NCI-H128 (cell line): ENCODE measurements at regions not wholly inside any gene's neighbourhood (a gene's known extent, or its start where the extent isn't known, plus 50 kb on each side); places are given as distances from the start of the nearest gene placed in this dataset.

Experiments used
- DNase-seq: peaks from one replicate; lab custom pipeline; 2025; ENCODE audit not compliant: unreplicated experiment; lab: John Stamatoyannopoulos, UW

- DNase-seq = no peak
These were observed 84.6 kb downstream of the MATN1 start for GRCh38 chr1:30638811-30639210.

DNA sequence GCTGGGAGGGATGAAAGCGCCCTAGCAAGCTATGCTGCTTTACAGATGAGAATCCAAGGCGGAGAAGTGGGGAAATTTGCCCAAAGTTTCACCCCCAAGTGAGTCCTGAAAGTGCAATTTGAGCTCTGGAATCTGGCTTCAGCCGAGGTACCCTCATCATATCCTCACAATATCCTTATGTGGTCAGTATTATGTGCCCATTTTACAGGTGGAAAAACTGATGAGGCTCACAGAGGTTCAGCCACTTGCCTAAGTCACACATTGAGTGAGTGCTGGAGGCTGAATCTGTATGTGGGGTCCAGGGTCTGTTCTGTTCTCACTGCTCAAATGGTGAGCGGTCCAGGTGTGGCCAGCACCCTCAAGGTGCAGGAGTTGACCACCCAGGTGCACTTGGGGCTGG lies 85.3 kb downstream of the MATN1 start:
- DNase-seq = no peak

GRCh38 chr1:30637183-30637980 lies 86.0 kb downstream of the MATN1 start:
- DNase-seq = no peak

DNA sequence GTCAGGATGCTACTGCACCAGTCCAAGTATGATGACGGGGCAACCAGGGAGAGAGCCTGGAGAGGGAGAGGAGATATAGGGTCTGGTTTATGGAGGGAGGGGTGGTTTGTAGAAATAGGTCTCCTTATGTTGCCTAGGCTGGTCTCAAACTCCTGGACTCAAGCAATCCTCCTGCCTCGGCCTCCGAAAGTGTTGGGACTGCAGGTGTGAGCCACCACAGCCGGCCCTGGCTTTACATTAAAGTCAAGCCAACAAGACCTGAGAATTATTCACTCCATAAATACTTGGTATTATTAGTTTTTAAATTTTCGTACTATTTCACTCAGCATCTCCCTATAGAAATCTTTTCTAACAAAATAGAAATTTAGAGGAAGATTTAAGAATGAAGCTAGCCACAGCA lies 86.8 kb downstream of the MATN1 start:
- DNase-seq = no peak

DNA sequence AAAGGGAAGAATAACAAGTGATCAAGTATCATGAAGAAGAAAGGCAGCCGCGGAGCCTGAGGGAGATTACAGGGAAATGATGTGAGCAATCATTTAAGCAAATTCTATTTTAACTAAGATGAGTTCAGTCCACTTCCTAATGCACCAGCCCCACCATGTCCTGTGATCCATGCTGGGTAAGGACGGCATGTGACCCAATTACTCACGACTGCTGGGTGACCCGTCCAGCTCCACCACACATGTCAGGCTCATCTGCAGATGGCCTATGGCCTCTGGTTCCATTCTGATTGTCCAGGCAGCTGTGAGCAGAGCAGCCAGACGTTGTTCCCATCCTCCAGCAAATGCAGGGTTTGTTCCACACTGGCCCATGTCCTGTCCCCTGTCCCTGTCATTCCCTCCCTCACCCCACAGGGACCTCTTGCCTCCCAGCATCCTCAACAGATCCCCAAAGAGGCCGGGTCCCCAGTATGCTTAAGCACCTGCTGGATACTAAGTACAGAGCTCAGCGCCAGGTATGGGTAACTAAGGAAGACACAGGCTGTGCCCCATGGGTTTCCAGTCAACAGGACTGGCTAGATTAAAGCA lies 87.9 kb downstream of the MATN1 start:
- DNase-seq = no peak

GRCh38 chr1:30634507-30634906 lies 88.9 kb downstream of the MATN1 start:
- no peak for DNase-seq

GRCh38 chr1:30633294-30633693 lies 90.1 kb downstream of the MATN1 start:
- no peak for DNase-seq

DNA sequence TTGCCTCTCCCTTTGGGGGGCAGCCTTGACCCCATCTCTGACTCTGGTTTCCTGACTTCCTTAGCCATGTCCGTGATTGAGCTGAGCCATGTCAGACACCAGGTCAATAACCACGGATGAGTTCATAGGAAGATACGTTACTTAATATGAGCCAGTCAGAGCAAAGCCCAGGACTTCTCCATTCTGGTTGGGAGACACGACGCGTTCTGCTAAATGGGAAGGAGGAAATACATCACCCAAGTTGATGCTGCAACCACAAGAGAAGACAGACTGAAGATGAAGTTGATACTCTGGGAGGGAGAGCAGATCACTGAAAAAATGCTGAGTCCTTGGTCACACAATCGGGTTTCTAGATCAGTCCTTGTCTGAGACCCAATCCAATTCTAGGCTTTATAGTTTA lies 90.9 kb downstream of the MATN1 start:
- no peak for DNase-seq

- no peak for DNase-seq
These were observed 91.7 kb downstream of the MATN1 start for GRCh38 chr1:30631700-30632099.

GRCh38 chr1:30629501-30629900 lies 93.9 kb downstream of the MATN1 start:
- DNase-seq = no peak

DNA sequence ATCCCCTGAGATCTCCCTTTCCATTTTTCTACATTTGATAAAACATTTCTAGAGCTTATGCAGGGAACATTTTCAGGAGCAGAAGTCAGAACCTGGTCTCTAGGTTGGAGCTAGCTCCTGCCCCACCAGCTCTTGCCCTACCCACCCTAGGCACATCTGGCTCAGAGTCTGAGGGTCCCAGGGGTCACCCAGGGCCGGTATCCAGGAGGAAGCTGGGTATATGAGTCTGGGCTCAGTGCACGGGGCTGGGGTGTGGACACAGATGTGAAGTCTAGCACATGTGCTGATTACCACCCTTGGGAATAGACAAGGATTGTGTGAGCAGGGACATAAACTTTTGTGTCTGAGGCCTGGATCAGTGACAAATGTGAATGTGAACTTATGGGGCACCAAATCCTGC lies 95.4 kb downstream of the MATN1 start:
- no peak for DNase-seq

DNA sequence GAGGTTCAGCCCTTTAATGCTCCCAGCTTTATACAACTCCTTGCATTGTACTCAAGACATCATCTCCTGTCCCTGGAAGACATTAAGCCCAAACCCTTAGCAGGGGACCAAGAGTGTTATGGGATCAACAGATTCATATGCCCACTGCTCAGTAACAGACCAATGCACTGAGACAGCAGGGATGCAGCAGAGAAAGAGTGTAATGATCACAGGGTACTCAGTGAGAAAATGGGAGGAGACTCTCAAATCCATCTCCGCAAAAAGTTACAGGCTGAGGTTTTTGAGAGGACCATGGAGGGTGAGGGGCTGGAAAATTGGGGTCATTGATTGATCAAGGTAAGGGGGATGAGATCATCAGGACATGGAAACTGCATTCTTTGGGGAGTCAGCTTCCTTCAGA lies 96.2 kb downstream of the MATN1 start:
- DNase-seq = no peak

GRCh38 chr1:30623431-30623830 lies 100.0 kb downstream of the MATN1 start:
- DNase-seq = no peak

DNA sequence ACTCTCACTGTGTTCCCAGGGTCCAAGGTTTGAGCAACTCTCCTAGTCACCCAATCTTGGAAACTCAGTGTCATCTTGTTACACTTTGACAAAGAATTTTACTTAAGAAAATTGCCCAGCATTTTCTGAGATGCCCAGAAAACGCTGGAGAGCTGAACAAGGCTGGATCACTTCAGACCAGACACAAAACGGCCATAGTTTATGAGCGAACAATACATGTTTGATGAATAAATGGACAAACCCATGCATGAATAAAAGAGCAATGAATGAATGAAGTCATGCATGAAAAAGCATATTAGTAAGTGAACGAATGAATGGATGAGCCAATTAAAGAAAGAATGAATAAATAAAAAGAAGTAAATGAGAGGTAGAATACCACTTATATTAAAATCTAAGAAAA lies 103.8 kb downstream of the MATN1 start:
- DNase-seq = no peak

DNA sequence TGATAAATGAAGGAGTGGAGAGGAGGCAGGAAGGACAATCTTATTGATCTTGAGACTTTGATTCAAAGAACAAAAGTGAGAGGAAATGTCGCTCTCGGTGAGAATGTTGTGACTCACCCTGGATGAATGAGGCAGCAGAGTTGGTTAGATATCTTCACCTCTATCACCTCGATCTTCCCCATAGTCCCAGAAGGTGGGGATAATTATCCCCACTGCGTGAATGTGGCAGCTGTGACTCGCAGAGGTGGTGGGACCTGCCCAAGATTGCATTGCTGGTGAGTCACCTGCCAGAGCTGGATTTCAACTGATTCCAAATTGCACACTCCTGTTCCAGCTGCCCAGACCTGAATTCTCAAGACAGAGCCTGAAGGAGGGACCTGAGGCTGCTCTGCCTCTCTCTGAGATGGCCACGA lies 105.0 kb downstream of the MATN1 start:
- DNase-seq = no peak

DNA sequence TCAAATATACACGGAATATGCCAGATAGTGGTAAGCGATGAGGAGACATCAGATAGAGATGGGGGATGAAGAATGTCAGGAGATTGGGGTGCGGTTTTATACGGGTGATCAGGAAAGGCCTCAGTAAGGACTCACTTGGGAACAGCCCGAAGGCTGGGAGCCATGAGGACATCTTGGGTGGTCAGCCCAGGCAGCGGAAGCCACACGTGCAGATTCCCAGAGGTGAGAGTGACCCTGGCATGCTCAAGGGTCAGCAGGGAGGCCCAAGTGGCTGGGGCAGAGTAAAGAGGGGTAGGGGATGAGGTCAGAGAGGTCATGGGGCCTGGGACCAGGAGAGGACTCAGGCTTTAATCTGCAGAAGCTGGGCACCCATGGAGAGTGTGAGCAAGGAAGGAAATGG lies 106.6 kb downstream of the MATN1 start:
- no peak for DNase-seq

GRCh38 chr1:30615816-30616590 lies 107.4 kb downstream of the MATN1 start:
- no peak for DNase-seq

GRCh38 chr1:30615076-30615795 lies 108.1 kb downstream of the MATN1 start:
- DNase-seq = no peak

GRCh38 chr1:30613188-30613587 lies 110.2 kb downstream of the MATN1 start:
- no peak for DNase-seq

- DNase-seq = no peak
These were observed 110.8 kb downstream of the MATN1 start for GRCh38 chr1:30612536-30613065.

GRCh38 chr1:30611741-30612309 lies 111.6 kb downstream of the MATN1 start:
- no peak for DNase-seq
